Retinal pigment epithelial cell (primary cell): ENCODE measurements at regions not wholly inside any gene's neighbourhood (a gene's known extent, or its start where the extent isn't known, plus 50 kb on each side); places are given as distances from the start of the nearest gene placed in this dataset.

Experiments used
- DNase-seq: peaks from one replicate; pipeline ENCODE4 v3.0.0-alpha.2; 2010; ENCODE audit warnings: low read depth
- H3K4me3 ChIP-seq: 2 replicates; pipeline ENCODE4 v1.5.1; 2011; ENCODE audit warnings: mild to moderate bottlenecking, low read length, control low read depth, moderate library complexity
- CTCF ChIP-seq: conservative IDR thresholded peaks from 2 replicates; pipeline ENCODE4 v1.5.1; 2011; ENCODE audit warnings: low read depth, low read length, control low read depth, inconsistent platforms

- no peak overlapping the region for H3K4me3 ChIP-seq
- no peak for DNase-seq
- TF ChIP-seq CTCF, result no peak
Observed at GRCh38 chr10:120365872-120366271, 91.2 kb upstream of the PLPP4 start.

GRCh38 chr10:120367341-120367740 is 89.7 kb upstream of the PLPP4 start:
- H3K4me3 ChIP-seq, result no peak overlapping the region
- no peak for TF ChIP-seq CTCF
- no peak for DNase-seq

- no peak overlapping the region for H3K4me3 ChIP-seq
- no peak for DNase-seq
- no peak for TF ChIP-seq CTCF
Observed at GRCh38 chr10:120368338-120368737, 88.7 kb upstream of the PLPP4 start.

GRCh38 chr10:120368927-120369326 is 88.1 kb upstream of the PLPP4 start:
- no peak for TF ChIP-seq CTCF
- no peak overlapping the region for H3K4me3 ChIP-seq
- no peak for DNase-seq

GRCh38 chr10:120369856-120370276 is 87.2 kb upstream of the PLPP4 start:
- H3K4me3 ChIP-seq, result no peak overlapping the region
- no peak for TF ChIP-seq CTCF
- DNase-seq, result no peak

- no peak overlapping the region for H3K4me3 ChIP-seq
- no peak for TF ChIP-seq CTCF
- no peak for DNase-seq
Observed at GRCh38 chr10:120371856-120372255, 85.2 kb upstream of the PLPP4 start.

GRCh38 chr10:120372917-120373316 is 84.1 kb upstream of the PLPP4 start:
- DNase-seq, result no peak
- H3K4me3 ChIP-seq, result no peak overlapping the region
- TF ChIP-seq CTCF, result no peak
